Type B pancreatic cell (in vitro differentiated cells): ENCODE measurements at regions not wholly inside any gene's neighbourhood (a gene's known extent, or its start where the extent isn't known, plus 50 kb on each side); places are given as distances from the start of the nearest gene placed in this dataset.

Experiments
- DNase-seq: peaks from one replicate; pipeline ENCODE4 v3.0.0; 2021; ENCODE audit warnings: mixed read lengths; ENCODE audit not compliant: unreplicated experiment; ENCODE audit errors: extremely low spot score
- H3K27ac Mint-ChIP-seq: 2 replicates; pipeline ENCODE4 v1.8.0; 2021; ENCODE audit warnings: mild to moderate bottlenecking, mixed read lengths
- H3K27me3 Mint-ChIP-seq: 2 replicates; pipeline ENCODE4 v1.8.0; 2021; ENCODE audit warnings: mixed read lengths
- H3K36me3 Mint-ChIP-seq: 2 replicates; pipeline ENCODE4 v1.8.0; 2021; ENCODE audit warnings: mixed read lengths
- H3K4me1 Mint-ChIP-seq: one replicate; pipeline ENCODE4 v1.8.0; 2021; ENCODE audit warnings: mixed read lengths; ENCODE audit not compliant: unreplicated experiment
- H3K4me3 Mint-ChIP-seq: 2 replicates; pipeline ENCODE4 v1.8.0; 2021; ENCODE audit warnings: mild to moderate bottlenecking, mixed read lengths
- H3K9me3 Mint-ChIP-seq: 2 replicates; pipeline ENCODE4 v1.8.0; 2021; ENCODE audit warnings: mixed read lengths
- TF ChIP-seq, protein P1 (sequence below): fragments of 200-600 bp; sonication (generic); conservative IDR thresholded peaks from 2 replicates; pipeline ENCODE4 v1.5.0; 2021; ENCODE audit warnings: antibody characterized with exemption, mild to moderate bottlenecking

DNA sequence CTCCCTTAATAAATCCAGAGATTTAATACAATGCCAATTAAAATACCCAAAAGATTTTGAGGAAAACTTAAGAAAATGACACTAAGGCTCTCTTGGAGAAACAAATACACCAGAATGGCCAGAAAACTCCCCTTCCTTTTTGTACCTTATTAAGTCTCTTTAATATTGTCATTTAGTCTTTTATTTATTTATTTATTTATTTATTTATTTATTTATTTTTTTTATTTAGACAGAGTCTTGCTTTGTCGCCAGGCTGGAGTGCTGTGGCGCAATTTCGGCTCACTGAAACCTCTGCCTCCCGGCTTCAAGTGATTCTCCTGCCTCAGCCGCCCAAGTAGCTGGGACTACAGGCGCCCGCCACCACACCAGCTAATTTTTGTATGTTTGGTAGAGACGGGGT is 210.6 kb downstream of the DACT1 start:
- H3K27ac Mint-ChIP-seq: no peak overlapping the region
- no peak overlapping the region for H3K4me3 Mint-ChIP-seq
- TF ChIP-seq, protein P1, sequence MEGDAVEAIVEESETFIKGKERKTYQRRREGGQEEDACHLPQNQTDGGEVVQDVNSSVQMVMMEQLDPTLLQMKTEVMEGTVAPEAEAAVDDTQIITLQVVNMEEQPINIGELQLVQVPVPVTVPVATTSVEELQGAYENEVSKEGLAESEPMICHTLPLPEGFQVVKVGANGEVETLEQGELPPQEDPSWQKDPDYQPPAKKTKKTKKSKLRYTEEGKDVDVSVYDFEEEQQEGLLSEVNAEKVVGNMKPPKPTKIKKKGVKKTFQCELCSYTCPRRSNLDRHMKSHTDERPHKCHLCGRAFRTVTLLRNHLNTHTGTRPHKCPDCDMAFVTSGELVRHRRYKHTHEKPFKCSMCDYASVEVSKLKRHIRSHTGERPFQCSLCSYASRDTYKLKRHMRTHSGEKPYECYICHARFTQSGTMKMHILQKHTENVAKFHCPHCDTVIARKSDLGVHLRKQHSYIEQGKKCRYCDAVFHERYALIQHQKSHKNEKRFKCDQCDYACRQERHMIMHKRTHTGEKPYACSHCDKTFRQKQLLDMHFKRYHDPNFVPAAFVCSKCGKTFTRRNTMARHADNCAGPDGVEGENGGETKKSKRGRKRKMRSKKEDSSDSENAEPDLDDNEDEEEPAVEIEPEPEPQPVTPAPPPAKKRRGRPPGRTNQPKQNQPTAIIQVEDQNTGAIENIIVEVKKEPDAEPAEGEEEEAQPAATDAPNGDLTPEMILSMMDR: no peak
- H3K27me3 Mint-ChIP-seq: no peaks in the 10 kb centered on the region
- peaks cover 3% of the 10 kb centered on the region for H3K9me3 Mint-ChIP-seq
- DNase-seq: no peak
- peaks cover 33% of the 10 kb centered on the region for H3K4me1 Mint-ChIP-seq
- no peaks in the 10 kb centered on the region for H3K36me3 Mint-ChIP-seq

DNA sequence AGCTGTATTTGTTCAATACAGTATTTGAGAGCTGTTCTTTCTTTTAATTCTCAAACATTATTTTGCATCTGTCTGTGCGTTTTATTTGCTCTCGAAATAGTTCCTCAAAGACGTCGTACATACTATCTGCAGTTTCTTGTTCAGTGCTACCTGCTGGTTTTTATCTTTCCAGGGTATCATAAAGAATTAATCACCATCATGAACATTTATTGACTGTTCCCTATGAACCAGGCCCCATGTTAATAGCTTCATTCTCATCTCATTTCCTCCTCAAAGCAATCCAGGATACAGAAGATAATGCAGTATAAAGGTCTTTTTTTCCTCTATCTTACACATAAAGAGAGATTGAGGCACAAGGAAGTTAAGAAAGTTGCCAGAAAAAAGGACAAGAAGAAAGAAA is 211.8 kb downstream of the DACT1 start:
- H3K9me3 Mint-ChIP-seq: peaks cover 3% of the 10 kb centered on the region
- no peaks in the 10 kb centered on the region for H3K36me3 Mint-ChIP-seq
- DNase-seq: no peak
- no peak overlapping the region for H3K27ac Mint-ChIP-seq
- H3K27me3 Mint-ChIP-seq: no peaks in the 10 kb centered on the region
- H3K4me1 Mint-ChIP-seq: peaks cover 29% of the 10 kb centered on the region
- no peak overlapping the region for H3K4me3 Mint-ChIP-seq
- TF ChIP-seq, protein P1: no peak

DNA sequence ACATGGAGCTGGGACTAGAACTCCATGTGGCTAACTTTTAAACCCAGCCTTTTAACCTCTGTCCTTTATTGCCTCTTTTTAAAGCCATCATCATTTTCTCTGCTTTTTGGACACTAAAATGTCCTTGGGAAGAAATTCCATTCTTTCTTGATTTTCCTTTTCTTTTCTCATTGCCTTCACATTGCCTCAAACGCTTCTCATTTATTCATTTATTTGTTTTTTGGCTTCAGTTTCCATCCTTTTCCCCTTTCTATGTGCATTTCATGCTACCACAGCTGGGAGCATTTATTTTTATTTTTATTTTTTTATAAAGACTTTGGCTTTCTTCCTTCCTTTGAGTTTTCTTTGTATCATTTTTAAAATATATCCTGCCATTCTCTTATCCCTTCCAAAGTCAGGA is 212.2 kb downstream of the DACT1 start:
- Mint-ChIP-seq H3K36me3 (no peaks in the 10 kb centered on the region), H3K9me3 (peaks cover 3% of the 10 kb centered on the region), H3K4me3 (no peak overlapping the region), H3K4me1 (peaks cover 25% of the 10 kb centered on the region), H3K27ac (no peak overlapping the region), H3K27me3 (no peaks in the 10 kb centered on the region)
- TF ChIP-seq, protein P1: no peak
- DNase-seq: no peak

DNA sequence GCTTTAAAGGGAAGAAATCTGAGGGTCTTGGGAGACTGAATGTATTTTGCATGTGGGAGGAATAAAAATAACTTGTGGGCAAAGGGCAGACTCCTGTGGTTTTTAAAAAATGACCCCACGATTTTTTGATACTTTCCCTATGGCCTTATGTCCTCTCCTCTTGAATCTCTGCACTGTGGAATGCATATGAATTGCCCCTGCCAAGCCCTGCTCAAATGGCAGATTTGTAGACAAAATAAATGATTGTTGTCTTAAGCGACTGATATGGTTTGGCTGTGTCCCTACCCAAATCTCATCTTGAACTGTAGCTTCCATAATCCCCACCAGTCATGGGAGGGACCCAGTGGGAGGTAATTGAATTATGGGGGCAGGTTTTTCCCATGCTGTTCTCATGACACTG is 223.8 kb downstream of the DACT1 start:
- no peaks in the 10 kb centered on the region for H3K36me3 Mint-ChIP-seq
- H3K4me3 Mint-ChIP-seq: no peak overlapping the region
- H3K27me3 Mint-ChIP-seq: no peaks in the 10 kb centered on the region
- H3K4me1 Mint-ChIP-seq: peaks cover 23% of the 10 kb centered on the region
- no peak for DNase-seq
- TF ChIP-seq, protein P1: no peak
- no peak overlapping the region for H3K27ac Mint-ChIP-seq
- peaks cover 18% of the 10 kb centered on the region for H3K9me3 Mint-ChIP-seq

DNA sequence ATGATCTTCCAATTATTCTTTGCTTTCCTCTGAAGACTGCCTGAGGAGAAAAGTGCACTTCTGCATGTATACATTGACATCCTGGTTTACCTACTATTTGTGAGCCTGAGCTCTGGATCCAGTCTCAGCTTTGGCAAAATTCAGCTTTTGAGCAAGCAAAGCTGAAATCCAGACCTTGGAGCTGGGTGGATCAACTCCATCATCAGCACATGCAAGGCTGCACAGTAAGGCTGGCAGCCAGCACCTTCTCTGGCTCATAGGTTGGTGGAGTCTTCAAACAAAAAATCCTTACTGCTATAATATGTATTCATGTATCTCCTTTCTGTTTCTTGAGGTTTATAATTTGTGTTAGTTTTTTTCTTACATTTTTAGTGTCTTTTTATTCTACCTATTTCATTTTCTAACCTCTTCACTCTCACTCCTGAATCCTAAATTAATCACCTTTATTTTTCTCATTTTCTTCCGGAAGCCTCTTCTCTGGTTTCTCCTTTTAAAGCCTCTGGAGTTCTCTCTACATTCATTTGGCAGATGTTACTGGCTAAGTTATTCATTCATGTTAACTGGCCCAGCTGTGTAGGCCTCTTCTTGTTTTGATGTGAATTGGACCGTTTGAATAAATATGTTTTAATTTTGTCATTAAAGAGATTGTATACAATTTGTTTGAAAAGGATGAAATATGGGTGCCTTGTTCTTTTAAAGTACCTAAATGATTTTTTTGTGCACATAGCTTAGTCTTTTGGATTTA is 224.8 kb downstream of the DACT1 start:
- Mint-ChIP-seq H3K27me3 (no peaks in the 10 kb centered on the region), H3K4me1 (peaks cover 23% of the 10 kb centered on the region), H3K36me3 (no peaks in the 10 kb centered on the region), H3K27ac (no peak overlapping the region), H3K9me3 (peaks cover 18% of the 10 kb centered on the region), H3K4me3 (no peak overlapping the region)
- no peak for DNase-seq
- TF ChIP-seq, protein P1: no peak
